Muscle layer of duodenum (tissue), 2 donors: ENCODE measurements at regions not wholly inside any gene's neighbourhood (a gene's known extent, or its start where the extent isn't known, plus 50 kb on each side); places are given as distances from the start of the nearest gene placed in this dataset.

Experiments used
- H3K27ac ChIP-seq: one replicate; pipeline ENCODE4 v1.7.0; 2013; ENCODE audit warnings: mild to moderate bottlenecking, low read length
- H3K27me3 ChIP-seq: one replicate; pipeline ENCODE4 v1.7.0; 2013; ENCODE audit warnings: low read depth, mild to moderate bottlenecking, control low read depth, low read length
- H3K36me3 ChIP-seq, 2 donors: one replicate each; pipeline ENCODE4 v1.7.0; 2013; ENCODE audit warnings: low read length in 2 of 2, control low read depth in 1 of 2, mild to moderate bottlenecking in 1 of 2; ENCODE audit not compliant: insufficient read depth in 2 of 2, control insufficient read depth in 1 of 2
- H3K4me1 ChIP-seq, 2 donors: one replicate each; pipeline ENCODE4 v1.7.0; 2013; ENCODE audit warnings: low read length in 2 of 2, mild to moderate bottlenecking in 2 of 2, control low read depth in 1 of 2, moderate library complexity in 1 of 2; ENCODE audit not compliant: insufficient read depth in 2 of 2, control insufficient read depth in 1 of 2
- H3K4me3 ChIP-seq, 2 donors: one replicate each; pipeline ENCODE4 v1.7.0; 2013; ENCODE audit warnings: low read length in 2 of 2, low read depth in 1 of 2, mild to moderate bottlenecking in 1 of 2
- H3K9me3 ChIP-seq, 2 donors: one replicate each; pipeline ENCODE4 v1.7.0; 2013; ENCODE audit warnings: low read length in 2 of 2, control low read depth in 1 of 2, mild to moderate bottlenecking in 1 of 2; ENCODE audit not compliant: control insufficient read depth in 1 of 2
- donor health status: healthy.

- H3K36me3 ChIP-seq, result no peaks in the 10 kb centered on the region
- H3K27me3 ChIP-seq, result no peaks in the 10 kb centered on the region
Measured at GRCh38 chr1:209059981-209060380, 523.5 kb upstream of the CAMK1G start.

GRCh38 chr1:209062081-209062620, 521.4 kb upstream of the CAMK1G start:
- H3K36me3 ChIP-seq, result no peaks in the 10 kb centered on the region
- H3K9me3 ChIP-seq, result no peaks in the 10 kb centered on the region
- no peaks in the 10 kb centered on the region for H3K27me3 ChIP-seq
- H3K4me1 ChIP-seq, result peaks cover 0 to 14% of the 10 kb centered on the region in 2 donors
- no peak overlapping the region for H3K27ac ChIP-seq
- no peak overlapping the region for H3K4me3 ChIP-seq

More at GRCh38 chr1:209059981-209060380, 523.5 kb upstream of the CAMK1G start:
- H3K4me1 ChIP-seq, result peaks cover 0 to 14% of the 10 kb centered on the region in 2 donors
- H3K4me3 ChIP-seq, result no peak overlapping the region
- H3K27ac ChIP-seq, result no peak overlapping the region
- no peaks in the 10 kb centered on the region for H3K9me3 ChIP-seq

- H3K4me3 ChIP-seq, result no peak overlapping the region
- no peaks in the 10 kb centered on the region for H3K27me3 ChIP-seq
- no peak overlapping the region for H3K27ac ChIP-seq
- H3K4me1 ChIP-seq, result peaks cover 0 to 14% of the 10 kb centered on the region in 2 donors
- H3K36me3 ChIP-seq, result no peaks in the 10 kb centered on the region
- no peaks in the 10 kb centered on the region for H3K9me3 ChIP-seq
Measured at GRCh38 chr1:209062863-209063262, 520.7 kb upstream of the CAMK1G start.

- Histone ChIP-seq H3K36me3 (no peaks in the 10 kb centered on the region), H3K27me3 (no peaks in the 10 kb centered on the region), H3K4me3 (no peak overlapping the region), H3K27ac (no peak overlapping the region), H3K4me1 (peaks cover 0 to 14% of the 10 kb centered on the region in 2 donors), H3K9me3 (no peaks in the 10 kb centered on the region)
Measured at GRCh38 chr1:209063767-209064659, 519.5 kb upstream of the CAMK1G start.

GRCh38 chr1:209064850-209065706, 518.4 kb upstream of the CAMK1G start:
- peaks cover 0 to 13% of the 10 kb centered on the region in 2 donors for H3K4me1 ChIP-seq

GRCh38 chr1:209072481-209072880, 511.0 kb upstream of the CAMK1G start:
- no peak overlapping the region for H3K27ac ChIP-seq
- no peaks in the 10 kb centered on the region for H3K4me1 ChIP-seq
- H3K27me3 ChIP-seq, result no peaks in the 10 kb centered on the region
- no peaks in the 10 kb centered on the region for H3K9me3 ChIP-seq
- H3K36me3 ChIP-seq, result no peaks in the 10 kb centered on the region
- H3K4me3 ChIP-seq, result no peak overlapping the region

More at GRCh38 chr1:209064850-209065706, 518.4 kb upstream of the CAMK1G start:
- no peaks in the 10 kb centered on the region for H3K27me3 ChIP-seq
- no peaks in the 10 kb centered on the region for H3K36me3 ChIP-seq
- no peaks in the 10 kb centered on the region for H3K9me3 ChIP-seq
- no peak overlapping the region for H3K27ac ChIP-seq
- H3K4me3 ChIP-seq, result no peak overlapping the region

GRCh38 chr1:209073879-209074278, 509.6 kb upstream of the CAMK1G start:
- no peaks in the 10 kb centered on the region for H3K27me3 ChIP-seq
- H3K27ac ChIP-seq, result no peak overlapping the region
- no peaks in the 10 kb centered on the region for H3K36me3 ChIP-seq

GRCh38 chr1:209074575-209075250, 508.8 kb upstream of the CAMK1G start:
- Histone ChIP-seq H3K9me3 (no peaks in the 10 kb centered on the region), H3K27ac (no peak overlapping the region), H3K27me3 (no peaks in the 10 kb centered on the region), H3K4me3 (no peak overlapping the region), H3K36me3 (no peaks in the 10 kb centered on the region), H3K4me1 (no peaks in the 10 kb centered on the region)

More at GRCh38 chr1:209073879-209074278, 509.6 kb upstream of the CAMK1G start:
- Histone ChIP-seq H3K4me3 (no peak overlapping the region), H3K9me3 (no peaks in the 10 kb centered on the region), H3K4me1 (no peaks in the 10 kb centered on the region)

- H3K4me1 ChIP-seq, result no peaks in the 10 kb centered on the region
- H3K9me3 ChIP-seq, result no peaks in the 10 kb centered on the region
- H3K4me3 ChIP-seq, result no peak overlapping the region
- H3K27me3 ChIP-seq, result no peaks in the 10 kb centered on the region
- no peak overlapping the region for H3K27ac ChIP-seq
- H3K36me3 ChIP-seq, result no peaks in the 10 kb centered on the region
Measured at GRCh38 chr1:209076688-209077087, 506.8 kb upstream of the CAMK1G start.

GRCh38 chr1:209080170-209080781, 503.2 kb upstream of the CAMK1G start:
- no peaks in the 10 kb centered on the region for H3K27me3 ChIP-seq
- H3K4me3 ChIP-seq, result no peak overlapping the region
- H3K9me3 ChIP-seq, result no peaks in the 10 kb centered on the region
- H3K27ac ChIP-seq, result no peak overlapping the region
- no peaks in the 10 kb centered on the region for H3K4me1 ChIP-seq
- no peaks in the 10 kb centered on the region for H3K36me3 ChIP-seq
